ENCODE measurements at regions not wholly inside any gene's neighbourhood (a gene's known extent, or its start where the extent isn't known, plus 50 kb on each side); places are given as distances from the start of the nearest gene placed in this dataset.
"Not testable (repeated sequence)": the region's sequence is repeated elsewhere in the genome, so short reads cannot be mapped to it uniquely, and the experiment has no call there.

GRCh38 chr6:49274809-49275769 is 188.0 kb downstream of the MMUT start:
- not testable (repeated sequence) for DNase-seq

- no peak for DNase-seq
Observed at GRCh38 chr6:49269190-49269589, 193.9 kb downstream of the MMUT start.

- no peak for DNase-seq
Observed at GRCh38 chr6:49264909-49265308, 198.1 kb downstream of the MMUT start.

- no peak for DNase-seq
Observed at GRCh38 chr6:49264496-49264895, 198.6 kb downstream of the MMUT start.

GRCh38 chr6:49257549-49257948 is 205.5 kb downstream of the MMUT start:
- DNase-seq, result no peak

GRCh38 chr6:49255335-49255734 is 207.7 kb downstream of the MMUT start:
- no peak for DNase-seq

GRCh38 chr6:49252901-49253300 is 210.2 kb downstream of the MMUT start:
- no peak for DNase-seq

- no peak for DNase-seq
Observed at GRCh38 chr6:49233483-49233882, 229.6 kb downstream of the MMUT start.

- peak; percentile 78 for DNase-seq
Observed at GRCh38 chr6:49225471-49225870, 237.6 kb downstream of the MMUT start.

GRCh38 chr6:49220293-49220692 is 242.8 kb downstream of the MMUT start:
- DNase-seq, result no peak

GRCh38 chr6:49205526-49205925 is 257.5 kb downstream of the MMUT start:
- DNase-seq, result no peak

GRCh38 chr6:49202924-49203536 is 260.0 kb downstream of the MMUT start:
- DNase-seq, result no peak

- no peak for DNase-seq
Observed at GRCh38 chr6:49198015-49198414, 265.0 kb downstream of the MMUT start.

GRCh38 chr6:49162379-49162778 is 300.7 kb downstream of the MMUT start:
- DNase-seq, result not testable (repeated sequence)

- DNase-seq, result no peak
Observed at GRCh38 chr6:49155316-49155715, 307.7 kb downstream of the MMUT start.

GRCh38 chr6:49151957-49152356 is 311.1 kb downstream of the MMUT start:
- peak; percentile 7 for DNase-seq

- DNase-seq, result no peak
Observed at GRCh38 chr6:49151461-49151860, 311.6 kb downstream of the MMUT start.

- no peak for DNase-seq
Observed at GRCh38 chr6:49151033-49151432, 312.0 kb downstream of the MMUT start.

GRCh38 chr6:49145280-49145679 is 317.8 kb downstream of the MMUT start:
- DNase-seq, result no peak

- no peak for DNase-seq
Observed at GRCh38 chr6:49142421-49143151, 320.5 kb downstream of the MMUT start.

- DNase-seq, result no peak
Observed at GRCh38 chr6:49121970-49122369, 341.1 kb downstream of the MMUT start.

GRCh38 chr6:49118478-49118877 is 344.6 kb downstream of the MMUT start:
- no peak for DNase-seq

GRCh38 chr6:49110916-49111315 is 352.1 kb downstream of the MMUT start:
- DNase-seq, result no peak

- DNase-seq, result not testable (repeated sequence)
Observed at GRCh38 chr6:49097664-49098063, 365.4 kb downstream of the MMUT start.
